ENCODE measurements at regions not wholly inside any gene's neighbourhood (a gene's known extent, or its start where the extent isn't known, plus 50 kb on each side); places are given as distances from the start of the nearest gene placed in this dataset.

- Histone ChIP-seq H3K4me2 (ENCODE audit: insufficient read depth, low read length) (no peak overlapping the region), H3K4me3 (ENCODE audit: low read depth in 1 of 2, low read length in 2 of 2) (no peak overlapping the region), H3K79me2 (ENCODE audit: insufficient read depth, low read length) (no peaks in the 10 kb centered on the region), H3K9ac (ENCODE audit: low read depth, low read length) (no peak overlapping the region), H4K20me1 (ENCODE audit: insufficient read depth, low read length) (no peaks in the 10 kb centered on the region), H3K27ac (ENCODE audit: low read length) (no peak overlapping the region), H3K27me3 (ENCODE audit: insufficient read depth, low read length, poor library complexity) (peaks cover 12% of the 10 kb centered on the region), H3K9me3 (ENCODE audit: insufficient read depth, low read length, severe bottlenecking) (no peaks in the 10 kb centered on the region), H2AFZ (ENCODE audit: low read depth, low read length) (no peak overlapping the region), H3K36me3 (ENCODE audit: insufficient read depth, low read length) (no peaks in the 10 kb centered on the region), H3K4me1 (ENCODE audit: insufficient read depth, low read length) (no peaks in the 10 kb centered on the region)
- no peak for TF ChIP-seq CTCF (IDR thresholded peaks at IDR 0.05; ENCODE audit: borderline replicate concordance, extremely low read depth, low read length, poor library complexity, severe bottlenecking)
- TF ChIP-seq EZH2 (IDR thresholded peaks at IDR 0.05; ENCODE audit: borderline replicate concordance, low read depth, low read length, severe bottlenecking), result no peak
- DNase-seq (no peak), ATAC-seq (ENCODE audit: insufficient read depth, low read depth) (no peak)
Measured at GRCh38 chr6:138557147-138557546, 57.9 kb upstream of the NHSL1 start.

GRCh38 chr6:138559143-138559542 lies 59.8 kb upstream of the NHSL1 start:
- Histone ChIP-seq H4K20me1 (ENCODE audit: insufficient read depth, low read length) (no peaks in the 10 kb centered on the region), H2AFZ (ENCODE audit: low read depth, low read length) (no peak overlapping the region), H3K27me3 (ENCODE audit: insufficient read depth, low read length, poor library complexity) (peaks cover 12% of the 10 kb centered on the region), H3K27ac (ENCODE audit: low read length) (no peak overlapping the region), H3K9ac (ENCODE audit: low read depth, low read length) (no peak overlapping the region), H3K36me3 (ENCODE audit: insufficient read depth, low read length) (no peaks in the 10 kb centered on the region), H3K79me2 (ENCODE audit: insufficient read depth, low read length) (no peaks in the 10 kb centered on the region), H3K4me2 (ENCODE audit: insufficient read depth, low read length) (no peak overlapping the region), H3K4me1 (ENCODE audit: insufficient read depth, low read length) (no peaks in the 10 kb centered on the region), H3K9me3 (ENCODE audit: insufficient read depth, low read length, severe bottlenecking) (no peaks in the 10 kb centered on the region), H3K4me3 (ENCODE audit: low read depth in 1 of 2, low read length in 2 of 2) (no peak overlapping the region)
- DNase-seq, result no peak
- no peak for ATAC-seq (ENCODE audit: insufficient read depth, low read depth)
- TF ChIP-seq EZH2 (IDR thresholded peaks at IDR 0.05; ENCODE audit: borderline replicate concordance, low read depth, low read length, severe bottlenecking), result no peak

GRCh38 chr6:138560130-138560860 lies 61.0 kb upstream of the NHSL1 start:
- no peak for ATAC-seq (ENCODE audit: insufficient read depth, low read depth)
- Histone ChIP-seq H3K79me2 (ENCODE audit: insufficient read depth, low read length) (no peaks in the 10 kb centered on the region), H3K9me3 (ENCODE audit: insufficient read depth, low read length, severe bottlenecking) (no peaks in the 10 kb centered on the region), H3K27ac (ENCODE audit: low read length) (no peak overlapping the region), H3K4me1 (ENCODE audit: insufficient read depth, low read length) (no peaks in the 10 kb centered on the region), H4K20me1 (ENCODE audit: insufficient read depth, low read length) (no peaks in the 10 kb centered on the region), H3K36me3 (ENCODE audit: insufficient read depth, low read length) (no peaks in the 10 kb centered on the region), H3K4me3 (ENCODE audit: low read depth in 1 of 2, low read length in 2 of 2) (no peak overlapping the region), H3K9ac (ENCODE audit: low read depth, low read length) (no peak overlapping the region), H2AFZ (ENCODE audit: low read depth, low read length) (no peak overlapping the region), H3K27me3 (ENCODE audit: insufficient read depth, low read length, poor library complexity) (peaks cover 8% of the 10 kb centered on the region), H3K4me2 (ENCODE audit: insufficient read depth, low read length) (no peak overlapping the region)
- DNase-seq, result no peak
- TF ChIP-seq CTCF (IDR thresholded peaks at IDR 0.05; ENCODE audit: borderline replicate concordance, extremely low read depth, low read length, poor library complexity, severe bottlenecking) (no peak), EZH2 (IDR thresholded peaks at IDR 0.05; ENCODE audit: borderline replicate concordance, low read depth, low read length, severe bottlenecking) (no peak)

- H3K4me3 ChIP-seq (ENCODE audit: low read depth in 1 of 2, low read length in 2 of 2), result no peak overlapping the region
- no peaks in the 10 kb centered on the region for H3K9me3 ChIP-seq (ENCODE audit: insufficient read depth, low read length, severe bottlenecking)
- DNase-seq, result no peak
- H4K20me1 ChIP-seq (ENCODE audit: insufficient read depth, low read length), result no peaks in the 10 kb centered on the region
- TF ChIP-seq EZH2 (IDR thresholded peaks at IDR 0.05; ENCODE audit: borderline replicate concordance, low read depth, low read length, severe bottlenecking), result no peak
- TF ChIP-seq CTCF (IDR thresholded peaks at IDR 0.05; ENCODE audit: borderline replicate concordance, extremely low read depth, low read length, poor library complexity, severe bottlenecking), result no peak
- H3K27me3 ChIP-seq (ENCODE audit: insufficient read depth, low read length, poor library complexity), result peaks cover 3% of the 10 kb centered on the region
- H3K79me2 ChIP-seq (ENCODE audit: insufficient read depth, low read length), result no peaks in the 10 kb centered on the region
- no peaks in the 10 kb centered on the region for H3K4me1 ChIP-seq (ENCODE audit: insufficient read depth, low read length)
- H3K4me2 ChIP-seq (ENCODE audit: insufficient read depth, low read length), result no peak overlapping the region
- H3K36me3 ChIP-seq (ENCODE audit: insufficient read depth, low read length), result no peaks in the 10 kb centered on the region
- no peak overlapping the region for H3K27ac ChIP-seq (ENCODE audit: low read length)
- no peak for ATAC-seq (ENCODE audit: insufficient read depth, low read depth)
- H3K9ac ChIP-seq (ENCODE audit: low read depth, low read length), result no peak overlapping the region
- H2AFZ ChIP-seq (ENCODE audit: low read depth, low read length), result no peak overlapping the region
Measured at GRCh38 chr6:138562691-138563090, 63.4 kb upstream of the NHSL1 start.

Data from DND-41 (cell line).